ENCODE measurements at regions not wholly inside any gene's neighbourhood (a gene's known extent, or its start where the extent isn't known, plus 50 kb on each side); places are given as distances from the start of the nearest gene placed in this dataset.

- Histone ChIP-seq H3K36me3 (no peaks in the 10 kb centered on the region), H3K27me3 (ENCODE audit: insufficient read depth, low read depth, severe bottlenecking) (no peaks in the 10 kb centered on the region), H3K27ac (no peak overlapping the region), H3K4me3 (ENCODE audit: low read depth, low read length) (no peak overlapping the region), H3K9me3 (ENCODE audit: severe bottlenecking) (peaks cover 8% of the 10 kb centered on the region)
- DNase-seq, result no peak
- TF ChIP-seq CTCF (IDR thresholded peaks at IDR 0.05; ENCODE audit: low read depth, low read length), result no peak
Observed at GRCh38 chr7:51589111-51589510, 272.5 kb upstream of the COBL start.

GRCh38 chr7:51587604-51588003, 271.0 kb upstream of the COBL start:
- H3K36me3 ChIP-seq, result no peaks in the 10 kb centered on the region
- no peaks in the 10 kb centered on the region for H3K27me3 ChIP-seq (ENCODE audit: insufficient read depth, low read depth, severe bottlenecking)
- no peak overlapping the region for H3K4me3 ChIP-seq (ENCODE audit: low read depth, low read length)
- H3K27ac ChIP-seq, result no peak overlapping the region
- no peak for DNase-seq
- peaks cover 8% of the 10 kb centered on the region for H3K9me3 ChIP-seq (ENCODE audit: severe bottlenecking)
- TF ChIP-seq CTCF (IDR thresholded peaks at IDR 0.05; ENCODE audit: low read depth, low read length), result 0 out of 2 replicates have a peak, but pooled peaks have one; percentile 44

GRCh38 chr7:51577390-51577789, 260.8 kb upstream of the COBL start:
- no peak for TF ChIP-seq CTCF (IDR thresholded peaks at IDR 0.05; ENCODE audit: low read depth, low read length)
- no peaks in the 10 kb centered on the region for H3K36me3 ChIP-seq
- H3K4me3 ChIP-seq (ENCODE audit: low read depth, low read length), result no peak overlapping the region
- DNase-seq, result no peak
- H3K27ac ChIP-seq, result no peak overlapping the region
- peaks cover 24% of the 10 kb centered on the region for H3K9me3 ChIP-seq (ENCODE audit: severe bottlenecking)
- H3K27me3 ChIP-seq (ENCODE audit: insufficient read depth, low read depth, severe bottlenecking), result no peaks in the 10 kb centered on the region

- TF ChIP-seq CTCF (IDR thresholded peaks at IDR 0.05; ENCODE audit: low read depth, low read length), result no peak
- H3K36me3 ChIP-seq, result no peaks in the 10 kb centered on the region
- peaks cover 11% of the 10 kb centered on the region for H3K9me3 ChIP-seq (ENCODE audit: severe bottlenecking)
- peak; percentile 72 for DNase-seq
- no peaks in the 10 kb centered on the region for H3K27me3 ChIP-seq (ENCODE audit: insufficient read depth, low read depth, severe bottlenecking)
- H3K27ac ChIP-seq, result peak overlapping the region; percentile 82
- H3K4me3 ChIP-seq (ENCODE audit: low read depth, low read length), result 0 out of 2 replicates have a peak overlapping the region, but pooled peaks have one; percentile 3
Observed at GRCh38 chr7:51569581-51569980, 253.0 kb upstream of the COBL start.

GRCh38 chr7:51569176-51569575, 252.6 kb upstream of the COBL start:
- no peaks in the 10 kb centered on the region for H3K36me3 ChIP-seq
- H3K27ac ChIP-seq, result peak overlapping the region; percentile 82
- H3K27me3 ChIP-seq (ENCODE audit: insufficient read depth, low read depth, severe bottlenecking), result no peaks in the 10 kb centered on the region
- H3K4me3 ChIP-seq (ENCODE audit: low read depth, low read length), result no peak overlapping the region
- peaks cover 6% of the 10 kb centered on the region for H3K9me3 ChIP-seq (ENCODE audit: severe bottlenecking)
- TF ChIP-seq CTCF (IDR thresholded peaks at IDR 0.05; ENCODE audit: low read depth, low read length), result no peak
- DNase-seq, result no peak

- H3K27me3 ChIP-seq (ENCODE audit: insufficient read depth, low read depth, severe bottlenecking), result no peaks in the 10 kb centered on the region
- no peak for DNase-seq
- no peak overlapping the region for H3K4me3 ChIP-seq (ENCODE audit: low read depth, low read length)
- 0 out of 2 replicates have a peak, but pooled peaks have one; percentile 16 for TF ChIP-seq CTCF (IDR thresholded peaks at IDR 0.05; ENCODE audit: low read depth, low read length)
- H3K36me3 ChIP-seq, result no peaks in the 10 kb centered on the region
- H3K9me3 ChIP-seq (ENCODE audit: severe bottlenecking), result peaks cover 18% of the 10 kb centered on the region
- peak overlapping the region; percentile 80 for H3K27ac ChIP-seq
Observed at GRCh38 chr7:51551070-51551469, 234.5 kb upstream of the COBL start.

Measured in WERI-Rb-1 (cell line).